Erythroblast (primary cell): ENCODE measurements at regions not wholly inside any gene's neighbourhood (a gene's known extent, or its start where the extent isn't known, plus 50 kb on each side); places are given as distances from the start of the nearest gene placed in this dataset.

ENCODE experiments used
- DNase-seq, 2 experiments: peaks; one replicate each; lab custom pipeline; 2025; lab: John Stamatoyannopoulos, UW
- GATA1 ChIP-seq: IDR thresholded peaks from 2 replicates; pipeline ENCODE4 v1.6.1; 2011; ENCODE audit warnings: low read depth, mild to moderate bottlenecking, control low read depth, low read length, moderate library complexity
- POLR2A ChIP-seq: IDR thresholded peaks from 2 replicates; pipeline ENCODE4 v1.6.1; 2011; ENCODE audit warnings: mild to moderate bottlenecking, low read length

DNA sequence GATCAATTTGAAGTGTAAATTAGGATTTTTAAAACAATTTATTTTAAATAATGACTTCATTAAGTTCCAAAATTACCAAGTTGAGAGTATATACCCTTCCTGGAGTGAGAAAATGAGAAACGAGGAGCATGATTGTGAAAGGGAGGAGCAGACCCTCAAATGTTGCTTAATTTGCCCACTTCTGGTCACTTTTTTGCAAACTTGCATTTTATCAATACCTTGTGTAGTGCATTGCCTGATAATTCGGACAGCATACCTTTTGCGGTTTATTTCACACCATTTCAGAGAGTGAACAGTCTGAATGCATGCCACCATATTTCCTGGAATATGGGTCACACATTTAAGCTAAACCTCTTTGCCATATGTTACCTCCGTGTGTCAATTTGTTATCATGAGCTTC, 669.7 kb downstream of the RNF144A start:
- no peak for TF ChIP-seq GATA1
- no peak for TF ChIP-seq POLR2A
- no peak for DNase-seq

DNA sequence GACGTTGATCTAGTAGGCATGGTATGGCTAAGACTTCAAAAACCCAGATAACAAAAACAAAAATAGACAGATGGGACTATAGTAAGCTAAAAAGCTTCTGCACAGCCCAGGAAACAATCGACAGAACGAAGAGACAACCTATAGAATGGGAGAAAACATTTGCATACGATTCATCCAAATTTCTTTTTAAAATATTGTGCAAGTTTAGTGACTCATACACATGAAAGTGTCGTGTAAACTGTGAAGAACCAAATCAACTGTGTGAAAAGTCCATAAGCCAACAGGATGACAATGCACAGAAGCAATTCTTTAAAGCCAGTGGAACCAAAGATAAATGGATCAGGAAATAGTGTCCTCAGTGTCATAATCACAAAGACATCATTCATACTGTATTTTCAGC, 671.1 kb downstream of the RNF144A start:
- no peak for DNase-seq
- TF ChIP-seq POLR2A = no peak
- no peak for TF ChIP-seq GATA1

DNA sequence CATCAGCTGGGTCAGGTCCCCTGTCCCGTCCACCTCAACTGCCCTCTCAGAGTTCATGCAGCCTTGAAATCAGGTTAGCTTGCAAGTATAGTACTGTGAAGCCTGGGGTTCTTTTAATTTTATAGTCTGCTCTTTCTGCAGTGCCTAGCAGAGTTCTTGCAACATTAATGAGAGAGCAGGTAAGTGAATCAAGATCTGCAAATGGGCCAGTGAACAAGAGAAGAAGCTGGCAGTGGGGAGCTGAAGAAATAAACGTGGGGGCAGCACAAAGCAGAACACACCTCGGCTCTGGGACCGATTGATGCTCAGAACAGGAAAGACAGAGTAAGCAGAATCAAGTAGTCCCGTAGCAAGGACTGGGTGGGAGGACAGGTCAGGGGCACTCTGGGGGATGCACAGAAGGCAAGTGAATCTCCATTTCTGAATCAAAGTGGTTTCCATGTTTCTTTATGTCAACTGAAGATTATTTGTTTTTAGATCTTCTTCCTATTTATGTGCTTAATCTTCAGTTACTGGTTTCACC, 675.5 kb downstream of the RNF144A start:
- TF ChIP-seq POLR2A = no peak
- TF ChIP-seq GATA1 = no peak
- no peak for DNase-seq

DNA sequence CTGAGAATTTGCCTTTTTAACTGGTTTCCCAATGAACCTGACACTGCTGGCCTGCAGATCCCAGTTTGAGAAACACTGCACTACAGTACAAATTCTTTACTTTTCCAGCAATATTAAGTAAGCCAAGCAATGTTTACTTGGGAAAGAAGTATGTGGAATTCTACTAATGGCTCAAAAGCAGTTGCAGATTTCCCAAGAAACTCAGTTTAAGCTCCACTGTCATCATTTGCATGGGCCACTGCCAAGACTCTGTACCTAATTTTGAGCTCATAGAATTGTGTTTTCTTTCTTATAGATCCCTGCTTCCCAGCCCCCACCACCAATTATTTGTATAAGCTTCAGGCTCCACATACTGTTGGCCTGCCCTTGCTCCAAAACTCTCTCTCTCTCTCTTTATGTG, 676.1 kb downstream of the RNF144A start:
- peak in 1 of 2 experiments; percentile 14 for DNase-seq
- TF ChIP-seq POLR2A = no peak
- no peak for TF ChIP-seq GATA1

DNA sequence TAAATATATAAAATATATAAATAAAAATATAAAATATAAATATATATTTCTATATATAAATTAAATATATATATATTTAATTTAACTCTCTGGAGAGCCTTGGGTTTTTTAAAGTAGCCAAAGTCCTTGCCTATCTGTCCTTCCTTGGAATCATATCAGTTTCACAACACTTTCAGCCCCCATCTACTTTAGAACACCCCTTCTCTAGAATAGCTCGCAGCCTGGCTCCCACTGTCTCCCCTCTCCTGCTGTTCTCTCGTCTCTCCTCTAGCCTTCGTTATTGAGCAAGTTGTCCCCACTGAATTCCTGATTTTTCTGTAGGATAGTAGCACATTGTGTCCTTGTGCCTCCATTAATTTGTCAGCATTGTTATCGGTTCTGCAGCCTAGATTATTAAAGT, 677.0 kb downstream of the RNF144A start:
- peak in 1 of 2 experiments; percentile 5 for DNase-seq
- TF ChIP-seq POLR2A (no peak), GATA1 (no peak)

DNA sequence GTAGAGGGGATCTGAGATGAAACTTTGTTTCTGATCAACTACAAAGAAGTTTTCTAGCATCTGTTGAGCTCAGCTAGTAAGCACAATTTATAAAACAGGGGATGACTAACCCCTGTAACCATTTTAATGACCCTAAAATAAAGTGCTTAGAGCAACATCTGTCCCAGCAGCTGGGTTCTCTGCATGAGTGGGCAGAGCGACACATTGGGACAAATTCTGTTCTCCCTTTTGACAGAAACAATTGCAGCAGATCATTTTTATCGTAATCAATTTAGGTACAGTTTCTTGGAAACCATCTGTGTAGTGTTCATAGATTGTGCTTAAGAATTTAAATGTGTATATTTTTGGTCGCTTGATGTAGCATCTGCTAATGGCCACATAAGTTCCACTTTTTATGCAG, 678.0 kb downstream of the RNF144A start:
- TF ChIP-seq POLR2A (no peak), GATA1 (no peak)
- no peak for DNase-seq

DNA sequence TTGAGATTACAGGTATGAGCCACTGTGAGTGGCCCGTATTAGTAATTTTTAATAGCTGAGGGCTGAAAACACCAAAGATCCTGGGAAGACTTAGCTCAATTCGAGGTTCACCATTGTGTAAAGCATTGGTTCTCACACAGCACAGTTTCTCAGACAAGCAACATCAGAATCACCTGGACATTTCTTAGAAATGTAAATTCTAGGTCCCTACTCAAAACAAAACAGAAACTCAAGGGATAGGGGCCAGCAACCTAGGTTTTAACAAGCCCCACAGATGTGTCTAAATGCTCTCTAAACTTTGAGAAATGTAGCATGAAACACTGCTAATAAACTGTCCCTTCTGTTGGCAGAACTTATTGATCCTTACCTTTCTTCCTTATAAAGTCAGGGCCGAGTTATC, 681.2 kb downstream of the RNF144A start:
- TF ChIP-seq GATA1 = no peak
- no peak for TF ChIP-seq POLR2A
- DNase-seq = no peak

DNA sequence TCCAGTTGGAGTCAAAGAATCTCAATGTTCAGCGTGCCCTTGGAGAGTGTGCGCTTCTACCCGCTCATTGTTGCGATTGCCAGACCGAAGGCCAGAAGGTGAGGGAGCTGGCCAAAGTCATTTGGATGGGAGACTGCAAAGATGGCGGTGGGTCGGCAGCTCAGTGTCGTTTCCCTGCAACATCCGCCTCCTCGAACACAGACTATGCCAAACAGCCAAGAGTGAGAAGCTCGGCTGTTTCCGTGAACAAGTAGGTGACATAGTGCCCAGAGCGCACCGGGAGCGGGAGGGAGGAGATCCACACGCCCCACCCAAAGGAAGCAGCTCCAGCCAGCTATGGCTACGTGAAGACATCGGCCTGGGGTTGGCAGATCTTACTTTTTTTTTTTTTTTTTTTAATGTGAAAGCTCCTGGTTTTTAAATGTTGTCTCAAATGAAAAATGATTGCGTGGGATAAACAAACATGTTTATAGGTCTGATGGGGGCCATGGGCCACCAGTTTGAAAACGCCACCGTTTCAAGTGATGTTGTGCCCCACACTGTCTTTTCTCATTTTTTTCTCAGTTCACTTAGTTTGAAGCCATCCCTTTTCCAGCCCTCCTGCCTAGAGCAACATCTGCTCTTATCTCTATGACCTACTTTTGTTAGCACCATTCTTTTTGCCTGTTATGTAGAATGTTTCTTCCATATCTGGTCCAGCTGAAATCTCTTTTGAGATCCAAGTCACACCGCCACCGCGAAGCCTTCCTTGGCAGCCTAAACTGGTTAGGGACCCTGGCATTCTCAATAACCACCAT, 682.4 kb downstream of the RNF144A start:
- no peak for DNase-seq
- TF ChIP-seq POLR2A (no peak), GATA1 (no peak)

DNA sequence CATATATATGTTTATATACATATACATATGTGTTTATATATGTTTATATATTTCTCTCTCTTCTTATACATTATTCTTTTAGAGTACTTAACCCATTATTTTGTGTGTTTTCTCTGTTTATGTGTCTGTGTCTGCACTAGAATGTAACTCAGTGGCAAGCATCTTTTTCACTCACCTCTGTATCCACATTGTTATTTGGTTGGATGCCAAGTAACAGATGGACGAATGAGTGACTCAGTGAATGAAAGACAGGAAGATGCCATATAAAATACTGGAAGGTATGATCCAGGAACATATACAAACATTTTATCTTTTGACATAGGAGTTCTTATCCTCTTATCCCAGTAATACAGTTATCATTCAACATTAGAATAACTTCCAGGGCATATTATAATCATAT, 684.8 kb downstream of the RNF144A start:
- no peak for DNase-seq
- TF ChIP-seq GATA1 = no peak

DNA sequence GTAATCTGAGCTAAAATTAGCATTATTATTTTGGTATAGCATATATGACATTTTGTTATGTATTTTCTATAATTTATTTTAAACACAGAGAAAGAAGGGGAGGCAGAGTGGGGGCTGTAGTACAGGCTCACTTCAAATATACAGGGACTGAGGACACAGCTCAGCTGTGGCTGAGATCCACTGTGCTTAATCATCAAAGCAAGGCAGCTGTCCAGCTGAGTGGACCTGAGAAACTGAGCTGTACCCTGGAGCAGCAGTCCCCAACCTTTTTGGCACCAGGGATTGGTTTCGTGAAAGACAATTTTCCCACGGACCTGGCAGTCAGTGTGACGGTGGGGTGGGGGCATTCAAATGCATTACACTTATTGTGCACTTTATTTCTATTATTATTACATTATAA, 687.2 kb downstream of the RNF144A start:
- no peak for TF ChIP-seq POLR2A
- TF ChIP-seq GATA1 = no peak
- no peak for DNase-seq

DNA sequence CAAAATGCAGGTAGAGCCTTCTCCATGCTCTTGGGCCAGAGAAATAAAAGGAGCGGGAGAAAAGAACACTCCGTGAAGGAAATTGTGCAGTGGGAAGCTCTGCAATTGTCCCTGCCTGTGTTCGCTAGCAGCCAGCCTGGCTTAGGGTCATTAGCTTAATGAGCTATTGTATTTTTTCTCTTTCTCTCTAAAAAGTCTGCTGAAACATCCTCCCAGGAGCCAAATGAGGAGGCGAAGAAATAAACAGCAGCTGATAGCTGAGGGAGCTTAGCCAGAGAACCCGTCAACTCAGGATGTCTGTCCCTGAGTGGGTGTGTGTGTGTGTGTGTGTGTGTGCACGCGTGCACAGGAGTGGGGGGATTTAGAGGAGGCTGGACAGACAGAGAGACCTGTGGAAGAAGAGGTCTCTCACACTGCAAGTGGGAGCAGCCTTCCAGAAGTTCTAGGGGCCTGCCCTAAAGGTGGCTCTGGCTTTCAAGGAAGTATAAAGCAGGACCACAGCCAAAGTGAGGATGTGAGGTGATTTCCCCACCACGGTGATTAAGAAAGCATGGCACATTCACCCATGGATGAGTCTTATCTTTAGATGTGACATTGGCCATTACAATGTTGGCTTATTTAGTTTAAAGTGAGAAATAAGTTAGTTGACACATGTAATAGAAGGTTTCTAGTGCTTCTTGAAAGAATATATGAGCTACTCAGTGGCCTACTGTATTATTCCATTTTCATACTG, 690.4 kb downstream of the RNF144A start:
- no peak for DNase-seq
- no peak for TF ChIP-seq POLR2A
- no peak for TF ChIP-seq GATA1

DNA sequence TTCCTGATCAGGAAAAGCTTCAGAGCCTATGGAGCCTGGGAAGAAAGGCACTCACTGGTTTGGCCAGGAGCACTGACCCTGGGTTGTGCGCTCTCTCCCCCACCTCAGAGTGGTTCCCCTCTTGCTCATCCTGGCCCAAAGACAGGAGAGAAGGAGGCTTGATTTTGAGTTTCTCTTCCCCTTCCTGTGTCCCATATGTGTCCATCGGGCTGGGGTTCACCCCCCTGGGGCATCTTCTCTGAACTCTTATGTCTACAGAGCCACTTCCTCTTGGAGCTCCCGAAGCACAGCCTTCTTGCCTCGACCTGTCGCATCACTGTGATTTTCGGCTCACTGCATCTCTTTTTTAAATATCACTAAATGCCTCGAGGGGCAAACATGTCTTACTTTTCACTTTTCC, 692.3 kb downstream of the RNF144A start:
- TF ChIP-seq POLR2A (no peak), GATA1 (no peak)

DNA sequence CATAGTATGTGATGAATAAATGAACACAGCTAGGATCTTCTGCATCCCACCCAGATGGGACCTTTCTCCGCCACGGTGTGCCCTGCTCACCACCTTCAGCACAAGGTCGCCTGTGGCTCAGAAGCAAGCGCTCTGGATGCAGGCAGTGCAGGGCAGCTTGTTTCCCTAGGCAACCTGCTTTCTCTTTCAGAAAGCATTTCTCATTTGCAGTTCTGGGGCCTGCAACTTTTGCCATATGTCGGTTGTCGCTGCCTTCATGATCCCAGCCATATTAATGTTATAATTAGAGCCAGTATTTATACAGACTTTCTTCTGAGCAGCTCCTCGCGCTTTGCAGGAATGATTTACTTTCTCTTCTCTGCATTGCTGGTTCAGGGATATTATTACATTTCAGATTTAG, 692.8 kb downstream of the RNF144A start:
- TF ChIP-seq POLR2A (no peak), GATA1 (no peak)
- no peak for DNase-seq

More for the DNA sequence above, 692.3 kb downstream of the RNF144A start:
- DNase-seq = no peak

DNA sequence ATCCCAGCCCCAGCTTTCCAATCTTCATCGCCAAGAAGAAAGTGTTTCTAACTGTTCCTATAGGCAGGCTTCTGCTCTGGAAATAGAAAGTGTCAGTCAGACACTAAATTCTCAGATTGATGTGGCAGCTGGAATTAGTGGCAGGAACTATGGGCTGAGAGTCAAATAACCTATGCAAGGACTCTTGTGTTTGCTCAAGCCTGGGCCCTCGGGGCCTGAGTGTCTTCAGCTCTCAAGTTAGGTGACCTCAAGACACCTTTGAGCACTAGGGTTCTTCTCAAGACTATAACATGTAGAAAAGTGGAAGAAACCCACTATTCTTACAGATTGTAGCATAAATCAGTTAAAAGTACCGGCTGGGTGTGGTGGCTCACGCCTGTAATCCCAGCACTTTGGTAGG, 694.5 kb downstream of the RNF144A start:
- no peak for DNase-seq
- TF ChIP-seq GATA1 (no peak), POLR2A (no peak)
